Hepatocyte (in vitro differentiated cells): ENCODE measurements at regions not wholly inside any gene's neighbourhood (a gene's known extent, or its start where the extent isn't known, plus 50 kb on each side); places are given as distances from the start of the nearest gene placed in this dataset.

Experiments used
- DNase-seq: peaks from one replicate; pipeline ENCODE4 v3.0.0-alpha.2; 2016; ENCODE audit warnings: low spot score
- H2AFZ ChIP-seq: fragments of 200-600 bp; sonication (generic); 2 replicates; pipeline ENCODE4 v1.6.0; 2016; ENCODE audit warnings: antibody characterized with exemption, mild to moderate bottlenecking
- H3K27ac ChIP-seq: fragments of 200-600 bp; sonication (generic); 2 replicates; pipeline ENCODE4 v1.5.1; 2016; ENCODE audit warnings: mild to moderate bottlenecking
- H3K27me3 ChIP-seq: fragments of 200-600 bp; sonication (generic); 2 replicates; pipeline ENCODE4 v1.6.1; 2016
- H3K36me3 ChIP-seq: fragments of 200-600 bp; sonication (generic); replicated peaks from 2 replicates; pipeline ENCODE4 v1.5.1; 2016; ENCODE audit warnings: low read depth; ENCODE audit not compliant: insufficient read depth
- H3K4me1 ChIP-seq: fragments of 200-600 bp; sonication (generic); 2 replicates; pipeline ENCODE4 v1.5.1; 2016; ENCODE audit warnings: mild to moderate bottlenecking, moderate library complexity; ENCODE audit not compliant: insufficient read depth
- H3K4me2 ChIP-seq: fragments of 200-600 bp; sonication (generic); 2 replicates; pipeline ENCODE4 v1.6.0; 2016
- H3K4me3 ChIP-seq: fragments of 200-600 bp; sonication (generic); 2 replicates; pipeline ENCODE4 v1.5.1; 2016; ENCODE audit warnings: mild to moderate bottlenecking
- H3K79me2 ChIP-seq: fragments of 200-600 bp; sonication (generic); 2 replicates; pipeline ENCODE4 v1.6.0; 2017; ENCODE audit warnings: mild to moderate bottlenecking
- H3K9me2 ChIP-seq: fragments of 200-600 bp; sonication (generic); replicated peaks from 2 replicates; pipeline ENCODE4 v1.6.0; 2017; ENCODE audit warnings: mild to moderate bottlenecking; ENCODE audit not compliant: insufficient read depth
- H3K9me3 ChIP-seq: fragments of 200-600 bp; sonication (generic); 2 replicates; pipeline ENCODE4 v1.5.1; 2016; ENCODE audit warnings: low read depth, mild to moderate bottlenecking
- H4K20me1 ChIP-seq: fragments of 200-600 bp; sonication (generic); 2 replicates; pipeline ENCODE4 v1.6.0; 2016; ENCODE audit warnings: mild to moderate bottlenecking; ENCODE audit not compliant: insufficient read depth, poor library complexity, severe bottlenecking
- CTCF ChIP-seq: fragments of 200-600 bp; sonication (generic); IDR thresholded peaks from 2 replicates; pipeline ENCODE4 v1.5.1; 2016; ENCODE audit warnings: antibody characterized with exemption, mild to moderate bottlenecking; ENCODE audit not compliant: poor library complexity
- EZH2 ChIP-seq: fragments of 200-600 bp; sonication (generic); IDR thresholded peaks from 2 replicates; pipeline ENCODE4 v1.6.1; 2016; ENCODE audit warnings: antibody characterized with exemption, mild to moderate bottlenecking, borderline replicate concordance
- EZH2phosphoT487 ChIP-seq: fragments of 200-600 bp; sonication (generic); IDR thresholded peaks from one replicate; pipeline ENCODE4 v1.6.1; 2018; ENCODE audit warnings: antibody characterized with exemption, mild to moderate bottlenecking, low read depth, moderate library complexity; ENCODE audit not compliant: unreplicated experiment, severe bottlenecking
- WGBS: methylation state at CpG from one replicate; pipeline ENCODE4 v1.1.6; 2016; ENCODE audit warnings: low lambda C conversion rate; ENCODE audit errors: missing lambda C conversion rate; 5-methylcytosine and 5-hydroxymethylcytosine counted together

- Histone ChIP-seq H3K9me3 (no peaks in the 10 kb centered on the region), H3K27me3 (no peaks in the 10 kb centered on the region), H3K4me2 (no peak overlapping the region), H3K4me1 (no peaks in the 10 kb centered on the region), H3K79me2 (no peaks in the 10 kb centered on the region), H2AFZ (no peak overlapping the region), H3K36me3 (no peaks in the 10 kb centered on the region), H4K20me1 (no peaks in the 10 kb centered on the region), H3K4me3 (no peak overlapping the region), H3K9me2 (no peaks in the 10 kb centered on the region), H3K27ac (no peak overlapping the region)
- TF ChIP-seq EZH2phosphoT487 (no peak), EZH2 (no peak), CTCF (no peak)
- 75% methylated on average over 1 of the region's 1 CpG for WGBS
- no peak for DNase-seq
Measured at GRCh38 chr15:46855388-46855787, 861.9 kb upstream of the SEMA6D start.

GRCh38 chr15:46856839-46857502, 860.3 kb upstream of the SEMA6D start:
- TF ChIP-seq EZH2phosphoT487 = no peak
- TF ChIP-seq EZH2 = no peak
- TF ChIP-seq CTCF = no peak
- H3K9me3 ChIP-seq = no peaks in the 10 kb centered on the region
- H3K4me2 ChIP-seq = no peak overlapping the region
- no peaks in the 10 kb centered on the region for H3K36me3 ChIP-seq
- H3K9me2 ChIP-seq = no peaks in the 10 kb centered on the region
- H3K4me3 ChIP-seq = no peak overlapping the region
- no peak overlapping the region for H2AFZ ChIP-seq
- H4K20me1 ChIP-seq = no peaks in the 10 kb centered on the region
- no peak overlapping the region for H3K27ac ChIP-seq
- H3K4me1 ChIP-seq = no peaks in the 10 kb centered on the region
- H3K27me3 ChIP-seq = no peaks in the 10 kb centered on the region
- H3K79me2 ChIP-seq = no peaks in the 10 kb centered on the region
- no peak for DNase-seq
- 75% methylated on average over 6 of the region's 6 CpGs for WGBS

GRCh38 chr15:46858150-46858549, 859.2 kb upstream of the SEMA6D start:
- no peak overlapping the region for H3K27ac ChIP-seq
- no peak overlapping the region for H2AFZ ChIP-seq
- no peak overlapping the region for H3K4me3 ChIP-seq
- no peaks in the 10 kb centered on the region for H3K27me3 ChIP-seq
- TF ChIP-seq EZH2phosphoT487 = no peak
- no peak for TF ChIP-seq EZH2
- no peak for TF ChIP-seq CTCF
- H3K4me1 ChIP-seq = no peaks in the 10 kb centered on the region
- no peaks in the 10 kb centered on the region for H4K20me1 ChIP-seq
- DNase-seq = no peak
- no peaks in the 10 kb centered on the region for H3K9me2 ChIP-seq
- no peaks in the 10 kb centered on the region for H3K9me3 ChIP-seq
- WGBS = 36% methylated on average over 3 of the region's 3 CpGs
- no peak overlapping the region for H3K4me2 ChIP-seq
- H3K36me3 ChIP-seq = no peaks in the 10 kb centered on the region
- no peaks in the 10 kb centered on the region for H3K79me2 ChIP-seq

- H3K9me3 ChIP-seq = no peaks in the 10 kb centered on the region
- no peaks in the 10 kb centered on the region for H3K9me2 ChIP-seq
- TF ChIP-seq EZH2 = no peak
- no peak for TF ChIP-seq EZH2phosphoT487
- no peak for TF ChIP-seq CTCF
- H3K4me3 ChIP-seq = no peak overlapping the region
- no peak overlapping the region for H3K27ac ChIP-seq
- no peak for DNase-seq
- no peaks in the 10 kb centered on the region for H3K4me1 ChIP-seq
- H3K36me3 ChIP-seq = no peaks in the 10 kb centered on the region
- no peaks in the 10 kb centered on the region for H3K79me2 ChIP-seq
- H4K20me1 ChIP-seq = no peaks in the 10 kb centered on the region
- 90% methylated on average over 2 of the region's 2 CpGs for WGBS
- no peak overlapping the region for H3K4me2 ChIP-seq
- no peaks in the 10 kb centered on the region for H3K27me3 ChIP-seq
- H2AFZ ChIP-seq = no peak overlapping the region
Measured at GRCh38 chr15:46861796-46862195, 855.5 kb upstream of the SEMA6D start.
